Brain microvascular endothelial cell (primary cell): ENCODE measurements at regions not wholly inside any gene's neighbourhood (a gene's known extent, or its start where the extent isn't known, plus 50 kb on each side); places are given as distances from the start of the nearest gene placed in this dataset.

Source experiments
- DNase-seq: peaks from one replicate; pipeline ENCODE4 v3.0.0-alpha.2; 2020
- H3K27ac ChIP-seq: fragments of 250-450 bp; sonication (Bioruptor Pico); 2 replicates; pipeline ENCODE4 v1.5.1; 2020; ENCODE audit warnings: mild to moderate bottlenecking, moderate library complexity
- H3K27me3 ChIP-seq: fragments of 250-450 bp; sonication (Bioruptor Pico); replicated peaks from 2 replicates; pipeline ENCODE4 v1.5.1; 2020; ENCODE audit warnings: mild to moderate bottlenecking
- H3K36me3 ChIP-seq: fragments of 250-450 bp; sonication (Bioruptor Pico); replicated peaks from 2 replicates; pipeline ENCODE4 v1.5.1; 2020; ENCODE audit warnings: mild to moderate bottlenecking
- H3K4me3 ChIP-seq: 2 replicates; pipeline ENCODE4 v1.5.1; 2011; ENCODE audit warnings: low read depth, mild to moderate bottlenecking, control low read depth, low read length, moderate library complexity
- in situ Hi-C: cut with HindIII; loops from 2 replicates; pipeline ENCODE4 v1.10.0; 2017; ENCODE audit warnings: low sequenced_read_pairs, low pct_ligation_motif_present
- TF ChIP-seq, protein P1 (sequence below): IDR thresholded peaks from 2 replicates; pipeline ENCODE4 v1.5.1; 2011; ENCODE audit warnings: low read depth, mild to moderate bottlenecking, moderate library complexity, low read length, control low read depth, inconsistent platforms; ENCODE audit errors: missing control alignments

DNA sequence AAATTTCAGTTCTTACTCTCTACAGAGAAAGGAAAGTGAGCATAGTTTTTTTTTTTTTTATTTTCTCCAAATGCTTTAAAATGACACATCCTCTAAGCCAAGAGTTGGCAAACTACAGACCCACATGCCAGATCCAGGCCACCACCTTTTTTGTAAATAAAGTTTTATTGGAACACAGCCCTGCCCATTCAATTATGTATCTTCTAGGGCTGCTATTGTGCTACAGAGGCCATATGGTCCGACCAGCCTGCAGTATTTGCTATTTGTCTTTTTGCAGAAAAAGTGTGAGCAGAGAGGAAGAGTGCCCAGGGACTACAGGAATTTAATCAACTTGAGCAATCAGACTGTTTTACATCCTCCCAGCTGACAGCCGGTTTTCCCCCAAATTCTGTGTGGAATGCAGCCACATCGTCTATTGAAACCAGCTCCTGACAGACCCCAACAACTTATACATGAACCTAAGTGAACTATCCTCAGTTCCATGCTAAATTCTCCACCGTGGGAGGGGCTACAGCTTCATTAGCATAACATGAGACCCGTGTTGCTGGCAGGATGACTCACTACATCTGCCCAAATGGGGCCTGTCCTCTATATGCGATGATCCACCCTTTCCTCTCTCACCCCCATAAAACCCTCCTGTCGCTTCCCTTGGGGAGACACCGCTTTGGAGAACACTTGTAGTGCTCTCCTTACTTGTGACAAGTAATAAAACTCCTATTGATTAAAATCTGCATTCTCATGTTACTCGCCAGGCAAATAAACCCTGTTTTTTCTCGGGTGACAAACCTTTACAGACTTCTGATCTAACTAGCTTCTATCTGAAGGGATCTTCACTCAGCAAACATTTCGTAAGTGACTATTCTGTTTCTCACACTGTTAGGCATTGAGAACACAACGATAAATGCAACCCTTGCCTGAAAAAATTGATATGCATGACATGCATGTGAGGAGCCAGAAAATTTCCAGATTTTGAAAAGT is 149.4 kb upstream of the HS3ST3A1 start:
- no peak for DNase-seq
- no peaks in the 10 kb centered on the region for H3K36me3 ChIP-seq
- TF ChIP-seq, protein P1, sequence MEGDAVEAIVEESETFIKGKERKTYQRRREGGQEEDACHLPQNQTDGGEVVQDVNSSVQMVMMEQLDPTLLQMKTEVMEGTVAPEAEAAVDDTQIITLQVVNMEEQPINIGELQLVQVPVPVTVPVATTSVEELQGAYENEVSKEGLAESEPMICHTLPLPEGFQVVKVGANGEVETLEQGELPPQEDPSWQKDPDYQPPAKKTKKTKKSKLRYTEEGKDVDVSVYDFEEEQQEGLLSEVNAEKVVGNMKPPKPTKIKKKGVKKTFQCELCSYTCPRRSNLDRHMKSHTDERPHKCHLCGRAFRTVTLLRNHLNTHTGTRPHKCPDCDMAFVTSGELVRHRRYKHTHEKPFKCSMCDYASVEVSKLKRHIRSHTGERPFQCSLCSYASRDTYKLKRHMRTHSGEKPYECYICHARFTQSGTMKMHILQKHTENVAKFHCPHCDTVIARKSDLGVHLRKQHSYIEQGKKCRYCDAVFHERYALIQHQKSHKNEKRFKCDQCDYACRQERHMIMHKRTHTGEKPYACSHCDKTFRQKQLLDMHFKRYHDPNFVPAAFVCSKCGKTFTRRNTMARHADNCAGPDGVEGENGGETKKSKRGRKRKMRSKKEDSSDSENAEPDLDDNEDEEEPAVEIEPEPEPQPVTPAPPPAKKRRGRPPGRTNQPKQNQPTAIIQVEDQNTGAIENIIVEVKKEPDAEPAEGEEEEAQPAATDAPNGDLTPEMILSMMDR: no peak
- H3K27me3 ChIP-seq: no peaks in the 10 kb centered on the region
- H3K4me3 ChIP-seq: no peak overlapping the region
- H3K27ac ChIP-seq: no peak overlapping the region
- in situ Hi-C loops: no loop called here

DNA sequence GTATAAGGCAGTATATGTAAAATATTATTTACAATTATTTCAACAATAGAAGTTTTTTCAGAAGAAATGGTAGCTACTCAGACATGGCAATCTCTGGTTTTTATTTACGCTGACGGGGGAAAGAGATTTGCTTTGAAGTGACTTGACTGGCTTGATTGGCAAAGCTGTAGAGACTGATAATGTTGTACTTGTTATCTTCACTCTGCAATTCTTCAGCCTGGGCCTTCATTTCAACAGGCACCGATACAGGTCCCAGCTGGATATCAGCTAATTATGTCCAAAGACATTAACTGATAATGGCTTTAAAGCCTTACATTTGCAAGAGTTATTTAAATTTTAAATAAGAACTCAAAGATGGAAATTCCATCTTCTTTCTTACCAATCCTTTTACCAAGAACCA is 151.4 kb upstream of the HS3ST3A1 start:
- TF ChIP-seq, protein P1: no peak
- DNase-seq: no peak
- H3K36me3 ChIP-seq: no peaks in the 10 kb centered on the region
- no peak overlapping the region for H3K27ac ChIP-seq
- in situ Hi-C loops: no loop called here
- H3K4me3 ChIP-seq: no peak overlapping the region
- H3K27me3 ChIP-seq: no peaks in the 10 kb centered on the region

GRCh38 chr17:13753771-13754170 is 152.0 kb upstream of the HS3ST3A1 start:
- in situ Hi-C loops: no loop called here
- TF ChIP-seq, protein P1: no peak
- DNase-seq: no peak

GRCh38 chr17:13755851-13756250 is 154.1 kb upstream of the HS3ST3A1 start:
- no peaks in the 10 kb centered on the region for H3K36me3 ChIP-seq
- H3K27ac ChIP-seq: no peak overlapping the region
- in situ Hi-C loops: no loop called here
- TF ChIP-seq, protein P1: no peak
- no peaks in the 10 kb centered on the region for H3K27me3 ChIP-seq
- no peak overlapping the region for H3K4me3 ChIP-seq
- DNase-seq: no peak

More at GRCh38 chr17:13753771-13754170, 152.0 kb upstream of the HS3ST3A1 start:
- Histone ChIP-seq H3K4me3 (no peak overlapping the region), H3K36me3 (no peaks in the 10 kb centered on the region), H3K27ac (no peak overlapping the region), H3K27me3 (no peaks in the 10 kb centered on the region)

GRCh38 chr17:13756763-13757162 is 155.0 kb upstream of the HS3ST3A1 start:
- Histone ChIP-seq H3K27ac (no peak overlapping the region), H3K36me3 (no peaks in the 10 kb centered on the region), H3K27me3 (no peaks in the 10 kb centered on the region), H3K4me3 (no peak overlapping the region)
- no peak for DNase-seq
- TF ChIP-seq, protein P1: no peak
- in situ Hi-C loops: no loop called here
